Testis (tissue), 2 donors: ENCODE measurements at regions not wholly inside any gene's neighbourhood (a gene's known extent, or its start where the extent isn't known, plus 50 kb on each side); places are given as distances from the start of the nearest gene placed in this dataset.

Experiments
- CTCF ChIP-seq, 3 experiments: fragments of 450-650 bp in 2 of 3; fragments of 200-600 bp in 1 of 3; sonication (generic) in 1 of 3; IDR thresholded peaks; one replicate each; pipeline ENCODE4 v1.5.1; 2016 to 2019; ENCODE audit warnings: antibody characterized with exemption in 3 of 3, mild to moderate bottlenecking in 2 of 3, moderate library complexity in 1 of 3
- POLR2A ChIP-seq: fragments of 450-650 bp; IDR thresholded peaks from one replicate; pipeline ENCODE4 v1.6.1; 2017; ENCODE audit warnings: antibody characterized with exemption, mild to moderate bottlenecking, moderate library complexity

- no peak for TF ChIP-seq POLR2A
- TF ChIP-seq CTCF (IDR thresholded peaks at IDR 0.05), result no peak
Observed at GRCh38 chr10:88115407-88115806, 252.0 kb downstream of the PTEN start.
